Fibroblast of lung (primary cell): ENCODE measurements at regions not wholly inside any gene's neighbourhood (a gene's known extent, or its start where the extent isn't known, plus 50 kb on each side); places are given as distances from the start of the nearest gene placed in this dataset.

Experiments used
- DNase-seq, 2 donors: peaks; one replicate each; pipeline versions ENCODE4 v3.0.0 to v3.0.0-alpha.2; 2010; ENCODE audit warnings: low read depth in 2 of 2
- H2AFZ ChIP-seq: 2 replicates; pipeline ENCODE4 v1.5.1; 2012; ENCODE audit warnings: low read length, control low read depth, inconsistent platforms
- H3K27ac ChIP-seq: 2 replicates; pipeline ENCODE4 v1.5.1; 2011; ENCODE audit warnings: low read length, control low read depth; ENCODE audit not compliant: insufficient read depth
- H3K27me3 ChIP-seq: 2 replicates; pipeline ENCODE4 v1.5.1; 2011; ENCODE audit warnings: mild to moderate bottlenecking, low read length; ENCODE audit not compliant: control insufficient read depth, insufficient read depth
- H3K36me3 ChIP-seq: 2 replicates; pipeline ENCODE4 v1.5.1; 2011; ENCODE audit warnings: low read length; ENCODE audit not compliant: control insufficient read depth, insufficient read depth
- H3K4me1 ChIP-seq: 2 replicates; pipeline ENCODE4 v1.5.1; 2011; ENCODE audit warnings: low read length; ENCODE audit not compliant: control insufficient read depth, insufficient read depth; ENCODE audit errors: extremely low read depth
- H3K4me2 ChIP-seq: 2 replicates; pipeline ENCODE4 v1.5.1; 2011; ENCODE audit warnings: low read length, control low read depth; ENCODE audit not compliant: insufficient read depth; ENCODE audit errors: extremely low read depth
- H3K4me3 ChIP-seq, 4 experiments: fragments of 200-600 bp in 1 of 4; sonication (generic) in 1 of 4; replicated peaks in 1 of 4; 2 replicates each; pipeline ENCODE4 v1.5.1; 2011 to 2016; ENCODE audit warnings: low read length in 4 of 4, low read depth in 3 of 4, mild to moderate bottlenecking in 3 of 4, control low read depth in 2 of 4, inconsistent platforms in 1 of 4, mixed read lengths in 1 of 4; ENCODE audit not compliant: insufficient read depth in 1 of 4; ENCODE audit errors: control extremely low read depth in 1 of 4
- H3K79me2 ChIP-seq: 2 replicates; pipeline ENCODE4 v1.5.1; 2012; ENCODE audit warnings: mild to moderate bottlenecking, low read length, inconsistent platforms; ENCODE audit not compliant: control insufficient read depth, insufficient read depth
- H3K9ac ChIP-seq: 2 replicates; pipeline ENCODE4 v1.5.1; 2011; ENCODE audit warnings: mild to moderate bottlenecking, low read length, control low read depth; ENCODE audit not compliant: insufficient read depth
- H3K9me3 ChIP-seq: 2 replicates; pipeline ENCODE4 v1.5.1; 2012; ENCODE audit warnings: low read depth, low read length; ENCODE audit not compliant: control insufficient read depth, insufficient read depth
- H4K20me1 ChIP-seq: 2 replicates; pipeline ENCODE4 v1.5.1; 2011; ENCODE audit warnings: low read length; ENCODE audit not compliant: control insufficient read depth, insufficient read depth; ENCODE audit errors: extremely low read depth
- EZH2 ChIP-seq: IDR thresholded peaks from 2 replicates; pipeline ENCODE4 v1.5.1; 2012; ENCODE audit warnings: low read length, control low read depth, mild to moderate bottlenecking; ENCODE audit errors: missing control alignments
- TF ChIP-seq, protein P1 (sequence below), 2 donors: IDR thresholded peaks in 1 of 2; conservative IDR thresholded peaks in 1 of 2; 1 replicate in 1 of 2; 2 replicates in 1 of 2; pipeline ENCODE4 v1.5.1; 2011 to 2012; ENCODE audit warnings: low read length in 2 of 2, control low read depth in 1 of 2, inconsistent platforms in 1 of 2, low read depth in 1 of 2, mild to moderate bottlenecking in 1 of 2

DNA sequence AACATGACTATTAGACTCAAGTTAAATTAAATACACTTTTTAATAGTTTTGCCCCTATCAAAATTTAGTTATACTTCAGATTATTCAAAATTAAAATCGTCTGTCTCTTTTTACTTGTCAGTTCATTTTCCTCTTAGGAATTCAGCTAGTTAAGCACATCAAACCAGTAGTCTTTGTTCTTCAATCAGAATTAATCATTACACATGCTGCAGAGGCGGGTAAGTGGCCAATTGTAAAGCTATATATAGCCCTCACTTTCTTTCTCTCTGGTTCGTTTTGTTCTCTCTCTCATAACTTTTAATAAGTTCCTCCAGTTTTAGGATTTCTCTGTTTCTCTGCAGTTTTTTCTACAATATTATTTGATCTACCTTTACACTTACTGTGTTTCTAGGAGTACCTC lies 359.1 kb upstream of the PABPC4L start:
- no peak overlapping the region for H3K9ac ChIP-seq
- no peaks in the 10 kb centered on the region for H3K27me3 ChIP-seq
- H3K4me2 ChIP-seq, result no peak overlapping the region
- no peaks in the 10 kb centered on the region for H3K79me2 ChIP-seq
- H3K9me3 ChIP-seq, result no peaks in the 10 kb centered on the region
- no peaks in the 10 kb centered on the region for H3K36me3 ChIP-seq
- no peak overlapping the region for H3K4me3 ChIP-seq
- H2AFZ ChIP-seq, result no peak overlapping the region
- H4K20me1 ChIP-seq, result no peaks in the 10 kb centered on the region
- no peak for DNase-seq
- TF ChIP-seq EZH2, result no peak
- TF ChIP-seq, protein P1, sequence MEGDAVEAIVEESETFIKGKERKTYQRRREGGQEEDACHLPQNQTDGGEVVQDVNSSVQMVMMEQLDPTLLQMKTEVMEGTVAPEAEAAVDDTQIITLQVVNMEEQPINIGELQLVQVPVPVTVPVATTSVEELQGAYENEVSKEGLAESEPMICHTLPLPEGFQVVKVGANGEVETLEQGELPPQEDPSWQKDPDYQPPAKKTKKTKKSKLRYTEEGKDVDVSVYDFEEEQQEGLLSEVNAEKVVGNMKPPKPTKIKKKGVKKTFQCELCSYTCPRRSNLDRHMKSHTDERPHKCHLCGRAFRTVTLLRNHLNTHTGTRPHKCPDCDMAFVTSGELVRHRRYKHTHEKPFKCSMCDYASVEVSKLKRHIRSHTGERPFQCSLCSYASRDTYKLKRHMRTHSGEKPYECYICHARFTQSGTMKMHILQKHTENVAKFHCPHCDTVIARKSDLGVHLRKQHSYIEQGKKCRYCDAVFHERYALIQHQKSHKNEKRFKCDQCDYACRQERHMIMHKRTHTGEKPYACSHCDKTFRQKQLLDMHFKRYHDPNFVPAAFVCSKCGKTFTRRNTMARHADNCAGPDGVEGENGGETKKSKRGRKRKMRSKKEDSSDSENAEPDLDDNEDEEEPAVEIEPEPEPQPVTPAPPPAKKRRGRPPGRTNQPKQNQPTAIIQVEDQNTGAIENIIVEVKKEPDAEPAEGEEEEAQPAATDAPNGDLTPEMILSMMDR (conservative IDR thresholded peaks at IDR 0.05 in 1 of 2, IDR thresholded peaks at IDR 0.05 in 1 of 2; ENCODE audit: low read depth in 1 of 2, low read length in 2 of 2), result no peak
- no peaks in the 10 kb centered on the region for H3K4me1 ChIP-seq
- H3K27ac ChIP-seq, result no peak overlapping the region

DNA sequence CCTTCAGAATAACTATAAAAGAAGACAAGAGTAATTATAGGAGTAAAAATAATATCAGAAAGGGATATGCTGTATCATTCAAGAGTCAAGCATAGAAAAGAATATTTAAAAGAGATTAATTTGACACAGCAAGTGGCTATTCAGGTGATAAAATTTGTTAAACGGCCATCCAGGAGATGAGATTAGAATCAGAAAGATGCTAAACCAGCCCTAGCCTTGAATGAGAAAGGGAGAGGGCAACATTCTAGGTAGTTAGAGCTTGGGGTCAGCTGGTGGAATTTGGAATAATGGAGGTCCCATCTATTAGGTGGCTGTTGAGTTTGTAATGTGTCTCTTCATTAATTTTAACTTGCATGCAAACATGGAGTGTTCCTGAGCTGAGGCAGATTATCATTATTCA lies 350.5 kb upstream of the PABPC4L start:
- no peak overlapping the region for H3K27ac ChIP-seq
- H2AFZ ChIP-seq, result no peak overlapping the region
- no peaks in the 10 kb centered on the region for H3K27me3 ChIP-seq
- H3K9me3 ChIP-seq, result no peaks in the 10 kb centered on the region
- DNase-seq, result no peak
- no peaks in the 10 kb centered on the region for H3K79me2 ChIP-seq
- H3K9ac ChIP-seq, result no peak overlapping the region
- no peak overlapping the region for H3K4me2 ChIP-seq
- no peaks in the 10 kb centered on the region for H3K36me3 ChIP-seq
- no peak for TF ChIP-seq EZH2
- TF ChIP-seq, protein P1 (conservative IDR thresholded peaks at IDR 0.05 in 1 of 2, IDR thresholded peaks at IDR 0.05 in 1 of 2; ENCODE audit: low read depth in 1 of 2, low read length in 2 of 2), result no peak
- H4K20me1 ChIP-seq, result no peaks in the 10 kb centered on the region
- no peaks in the 10 kb centered on the region for H3K4me1 ChIP-seq
- no peak overlapping the region for H3K4me3 ChIP-seq

DNA sequence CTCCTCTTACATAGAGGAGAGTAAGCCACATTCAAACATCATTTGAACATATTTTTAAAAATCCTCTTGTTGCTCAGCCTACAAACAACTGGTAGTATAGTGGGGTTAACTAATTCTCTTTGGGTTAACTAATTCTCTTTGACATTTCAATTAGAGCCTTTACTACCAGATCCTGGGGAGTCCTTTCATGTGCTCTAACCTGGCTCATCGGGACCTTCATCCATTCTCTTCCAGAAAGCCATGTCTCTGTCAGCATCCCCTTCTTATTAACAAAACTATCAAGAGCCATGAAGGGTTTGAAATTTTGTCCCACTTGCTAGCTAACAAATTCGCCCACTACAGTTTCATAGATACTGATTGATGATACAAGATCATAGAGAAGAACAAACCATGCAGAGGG lies 349.8 kb upstream of the PABPC4L start:
- Histone ChIP-seq H3K27me3 (no peaks in the 10 kb centered on the region), H4K20me1 (no peaks in the 10 kb centered on the region), H3K9ac (no peak overlapping the region), H3K4me3 (no peak overlapping the region), H3K4me1 (no peaks in the 10 kb centered on the region), H3K9me3 (no peaks in the 10 kb centered on the region), H3K27ac (no peak overlapping the region), H3K79me2 (no peaks in the 10 kb centered on the region), H3K4me2 (no peak overlapping the region), H3K36me3 (no peaks in the 10 kb centered on the region), H2AFZ (no peak overlapping the region)
- DNase-seq, result no peak
- TF ChIP-seq, protein P1 (conservative IDR thresholded peaks at IDR 0.05 in 1 of 2, IDR thresholded peaks at IDR 0.05 in 1 of 2; ENCODE audit: low read depth in 1 of 2, low read length in 2 of 2), result no peak
- no peak for TF ChIP-seq EZH2
